Type B pancreatic cell (in vitro differentiated cells): ENCODE measurements at regions not wholly inside any gene's neighbourhood (a gene's known extent, or its start where the extent isn't known, plus 50 kb on each side); places are given as distances from the start of the nearest gene placed in this dataset.

ENCODE experiments used
- DNase-seq: peaks from one replicate; pipeline ENCODE4 v3.0.0; 2021; ENCODE audit warnings: mixed read lengths; ENCODE audit not compliant: unreplicated experiment; ENCODE audit errors: extremely low spot score
- H3K27ac Mint-ChIP-seq: 2 replicates; pipeline ENCODE4 v1.8.0; 2021; ENCODE audit warnings: mild to moderate bottlenecking, mixed read lengths
- H3K27me3 Mint-ChIP-seq: 2 replicates; pipeline ENCODE4 v1.8.0; 2021; ENCODE audit warnings: mixed read lengths
- H3K36me3 Mint-ChIP-seq: 2 replicates; pipeline ENCODE4 v1.8.0; 2021; ENCODE audit warnings: mixed read lengths
- H3K4me1 Mint-ChIP-seq: one replicate; pipeline ENCODE4 v1.8.0; 2021; ENCODE audit warnings: mixed read lengths; ENCODE audit not compliant: unreplicated experiment
- H3K4me3 Mint-ChIP-seq: 2 replicates; pipeline ENCODE4 v1.8.0; 2021; ENCODE audit warnings: mild to moderate bottlenecking, mixed read lengths
- H3K9me3 Mint-ChIP-seq: 2 replicates; pipeline ENCODE4 v1.8.0; 2021; ENCODE audit warnings: mixed read lengths
- TF ChIP-seq, protein P1 (sequence below): fragments of 200-600 bp; sonication (generic); conservative IDR thresholded peaks from 2 replicates; pipeline ENCODE4 v1.5.0; 2021; ENCODE audit warnings: antibody characterized with exemption, mild to moderate bottlenecking

DNA sequence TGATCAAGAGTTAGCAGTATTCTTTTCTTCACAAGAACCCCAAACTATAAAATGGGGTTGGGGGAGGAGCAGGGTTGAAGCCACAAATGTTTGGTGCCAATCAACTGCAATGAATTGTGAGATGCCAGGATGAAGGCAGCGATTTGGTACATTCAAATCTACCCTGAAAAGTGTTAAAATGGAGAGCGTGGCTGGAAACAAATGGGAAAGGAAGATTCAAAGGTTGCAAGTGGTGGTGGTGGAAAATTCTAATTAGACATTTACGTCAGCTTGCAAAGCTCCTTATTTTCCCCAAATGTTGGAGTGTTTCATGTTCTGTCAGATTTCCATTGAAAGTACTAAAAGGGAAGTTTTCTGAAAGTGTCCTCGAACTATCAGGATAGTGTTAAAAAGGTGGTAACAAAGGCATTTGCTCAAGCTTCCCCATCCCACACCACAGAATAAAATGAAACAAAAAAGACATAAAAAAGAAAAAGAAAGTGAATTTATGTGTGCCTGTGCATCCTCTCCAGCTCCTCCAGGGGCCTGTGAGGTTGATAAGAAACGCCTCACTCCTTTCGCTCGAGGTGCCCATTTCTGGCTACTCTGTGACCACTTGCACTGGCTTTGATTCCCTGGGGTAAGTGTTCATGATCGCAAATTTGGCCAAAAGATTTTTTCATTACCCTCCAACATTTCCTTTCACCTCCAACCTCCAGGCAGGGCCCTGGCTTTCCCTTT lies 424.1 kb upstream of the POU3F3 start:
- Mint-ChIP-seq H3K9me3 (no peaks in the 10 kb centered on the region), H3K4me3 (no peak overlapping the region), H3K36me3 (no peaks in the 10 kb centered on the region), H3K27ac (no peak overlapping the region), H3K27me3 (peaks cover 40% of the 10 kb centered on the region), H3K4me1 (peaks cover 5% of the 10 kb centered on the region)
- TF ChIP-seq, protein P1, sequence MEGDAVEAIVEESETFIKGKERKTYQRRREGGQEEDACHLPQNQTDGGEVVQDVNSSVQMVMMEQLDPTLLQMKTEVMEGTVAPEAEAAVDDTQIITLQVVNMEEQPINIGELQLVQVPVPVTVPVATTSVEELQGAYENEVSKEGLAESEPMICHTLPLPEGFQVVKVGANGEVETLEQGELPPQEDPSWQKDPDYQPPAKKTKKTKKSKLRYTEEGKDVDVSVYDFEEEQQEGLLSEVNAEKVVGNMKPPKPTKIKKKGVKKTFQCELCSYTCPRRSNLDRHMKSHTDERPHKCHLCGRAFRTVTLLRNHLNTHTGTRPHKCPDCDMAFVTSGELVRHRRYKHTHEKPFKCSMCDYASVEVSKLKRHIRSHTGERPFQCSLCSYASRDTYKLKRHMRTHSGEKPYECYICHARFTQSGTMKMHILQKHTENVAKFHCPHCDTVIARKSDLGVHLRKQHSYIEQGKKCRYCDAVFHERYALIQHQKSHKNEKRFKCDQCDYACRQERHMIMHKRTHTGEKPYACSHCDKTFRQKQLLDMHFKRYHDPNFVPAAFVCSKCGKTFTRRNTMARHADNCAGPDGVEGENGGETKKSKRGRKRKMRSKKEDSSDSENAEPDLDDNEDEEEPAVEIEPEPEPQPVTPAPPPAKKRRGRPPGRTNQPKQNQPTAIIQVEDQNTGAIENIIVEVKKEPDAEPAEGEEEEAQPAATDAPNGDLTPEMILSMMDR = no peak
- DNase-seq = no peak

DNA sequence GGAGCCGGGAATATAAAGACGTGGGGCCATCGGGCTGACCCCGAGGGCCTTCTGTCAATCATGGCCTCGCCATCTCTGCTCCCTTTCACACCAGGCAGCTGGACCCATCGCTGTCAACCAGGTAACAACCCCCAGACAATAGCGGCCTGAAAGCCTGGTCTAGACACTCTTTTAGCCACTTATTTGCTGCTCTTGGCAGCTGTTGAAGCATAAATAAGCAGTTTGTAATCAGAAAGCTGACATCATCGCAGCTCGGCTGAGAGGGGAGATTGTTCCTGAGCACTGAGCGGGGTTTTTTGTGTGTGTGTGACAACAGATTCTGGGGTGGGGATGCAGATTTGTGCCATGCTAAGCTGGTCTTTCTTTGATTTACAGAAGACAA lies 423.6 kb upstream of the POU3F3 start:
- Mint-ChIP-seq H3K9me3 (no peaks in the 10 kb centered on the region), H3K36me3 (no peaks in the 10 kb centered on the region), H3K4me3 (no peak overlapping the region), H3K4me1 (peaks cover 5% of the 10 kb centered on the region), H3K27me3 (peaks cover 40% of the 10 kb centered on the region), H3K27ac (no peak overlapping the region)
- no peak for DNase-seq
- TF ChIP-seq, protein P1 = no peak

- Mint-ChIP-seq H3K4me3 (no peak overlapping the region), H3K9me3 (no peaks in the 10 kb centered on the region), H3K36me3 (no peaks in the 10 kb centered on the region), H3K27ac (no peak overlapping the region), H3K27me3 (peaks cover 40% of the 10 kb centered on the region), H3K4me1 (peaks cover 5% of the 10 kb centered on the region)
- no peak for DNase-seq
- TF ChIP-seq, protein P1 = no peak
Measured at GRCh38 chr2:104430852-104431251, 423.1 kb upstream of the POU3F3 start.

DNA sequence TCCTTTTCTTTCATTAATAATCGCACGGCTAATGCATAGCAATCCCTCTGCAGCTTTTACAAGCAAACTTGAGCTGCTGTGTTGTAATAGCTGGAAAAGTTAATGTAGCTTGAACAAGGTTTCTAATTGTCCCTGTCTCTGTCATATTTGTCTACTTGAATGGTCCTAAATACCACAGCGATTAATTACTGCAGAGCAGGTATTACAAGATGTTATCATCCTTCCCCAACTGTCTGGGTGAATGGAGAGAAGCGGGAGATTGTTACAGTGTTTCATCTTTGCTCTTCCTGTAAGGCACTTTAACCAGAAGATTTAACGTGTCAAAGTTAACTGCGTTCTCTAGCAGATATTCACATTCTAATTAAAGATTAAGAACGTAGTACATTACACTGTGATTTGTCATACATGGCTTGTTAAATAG lies 422.2 kb upstream of the POU3F3 start:
- Mint-ChIP-seq H3K4me3 (no peak overlapping the region), H3K36me3 (no peaks in the 10 kb centered on the region), H3K9me3 (no peaks in the 10 kb centered on the region), H3K27me3 (peaks cover 35% of the 10 kb centered on the region), H3K4me1 (peaks cover 5% of the 10 kb centered on the region), H3K27ac (no peak overlapping the region)
- TF ChIP-seq, protein P1 = no peak
- no peak for DNase-seq

- H3K36me3 Mint-ChIP-seq = no peaks in the 10 kb centered on the region
- peaks cover 5% of the 10 kb centered on the region for H3K4me1 Mint-ChIP-seq
- H3K27me3 Mint-ChIP-seq = peaks cover 33% of the 10 kb centered on the region
- H3K4me3 Mint-ChIP-seq = no peak overlapping the region
- no peak overlapping the region for H3K27ac Mint-ChIP-seq
- TF ChIP-seq, protein P1 = no peak
- DNase-seq = no peak
- H3K9me3 Mint-ChIP-seq = no peaks in the 10 kb centered on the region
Measured at GRCh38 chr2:104432401-104432800, 421.5 kb upstream of the POU3F3 start.

DNA sequence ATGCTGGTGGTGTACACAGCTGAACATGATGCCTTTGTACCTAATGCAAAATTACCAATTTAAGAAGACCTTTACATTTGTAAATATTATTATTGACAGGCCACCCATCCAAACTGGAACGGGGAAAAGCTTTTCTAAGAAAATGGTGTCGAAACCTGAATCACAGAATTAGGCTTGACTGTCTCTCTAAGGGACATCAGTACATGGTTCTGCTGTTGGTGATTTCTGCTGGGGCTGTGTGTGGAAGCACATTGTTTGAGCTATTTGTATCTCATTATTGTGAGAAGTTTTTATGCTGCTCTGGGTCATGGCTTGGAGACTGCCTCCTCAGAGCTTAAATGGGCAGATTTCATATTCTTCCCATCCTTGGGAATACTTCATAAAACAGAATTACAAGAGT lies 420.9 kb upstream of the POU3F3 start:
- no peak for DNase-seq
- H3K4me3 Mint-ChIP-seq = no peak overlapping the region
- peaks cover 30% of the 10 kb centered on the region for H3K27me3 Mint-ChIP-seq
- TF ChIP-seq, protein P1 = no peak
- peaks cover 5% of the 10 kb centered on the region for H3K4me1 Mint-ChIP-seq
- H3K36me3 Mint-ChIP-seq = no peaks in the 10 kb centered on the region
- no peaks in the 10 kb centered on the region for H3K9me3 Mint-ChIP-seq
- H3K27ac Mint-ChIP-seq = no peak overlapping the region
